WTC11 (cell line): ENCODE measurements at regions not wholly inside any gene's neighbourhood (a gene's known extent, or its start where the extent isn't known, plus 50 kb on each side); places are given as distances from the start of the nearest gene placed in this dataset.

Experiments
- ATAC-seq: fragments of 200-7000 bp; cut with Tn5 transposase; 2 replicates; pipeline ENCODE4 v1.10.0; 2021; ENCODE audit warnings: mild to moderate bottlenecking, moderate library complexity
- CTCF ChIA-PET: fragments of 300-600 bp; sonication (Branson Sonifier 250); formaldehyde crosslinking; loops from one replicate; lab custom pipeline; 2021; ENCODE audit warnings: antibody characterized with exemption; lab: Charles Lee
- POLR2A ChIA-PET: fragments of 350-600 bp; sonication (Branson Sonifier 250); formaldehyde crosslinking; loops from one replicate; lab custom pipeline; 2021; ENCODE audit warnings: antibody characterized with exemption; lab: Charles Lee
- DNase-seq: peaks from one replicate; pipeline ENCODE4 v3.0.0; 2021; ENCODE audit warnings: low spot score
- H3K27ac Mint-ChIP-seq: 2 replicates; pipeline ENCODE4 v1.8.0; 2021; ENCODE audit warnings: mixed read lengths
- H3K27me3 Mint-ChIP-seq: 2 replicates; pipeline ENCODE4 v1.8.0; 2021; ENCODE audit warnings: low read depth, mild to moderate bottlenecking, moderate library complexity, mixed read lengths
- H3K36me3 Mint-ChIP-seq: 2 replicates; pipeline ENCODE4 v1.8.0; 2021; ENCODE audit warnings: mixed read lengths
- H3K4me1 Mint-ChIP-seq: 2 replicates; pipeline ENCODE4 v1.8.0; 2022; ENCODE audit warnings: mixed read lengths
- H3K4me3 Mint-ChIP-seq: 2 replicates; pipeline ENCODE4 v1.8.0; 2021; ENCODE audit warnings: mild to moderate bottlenecking, moderate library complexity, mixed read lengths
- H3K9me3 Mint-ChIP-seq: 2 replicates; pipeline ENCODE4 v1.8.0; 2021; ENCODE audit warnings: mixed read lengths
- CREB1 ChIP-seq: sonication (generic); formaldehyde crosslinking; IDR thresholded peaks from 2 replicates; pipeline ENCODE4 v1.8.0; 2023; ENCODE audit warnings: mild to moderate bottlenecking, missing genetic modification reagents
- ELF4 ChIP-seq: sonication (generic); formaldehyde crosslinking; IDR thresholded peaks from 2 replicates; pipeline ENCODE4 v1.8.1; 2022; ENCODE audit warnings: low read depth, mild to moderate bottlenecking, moderate library complexity, missing genetic modification reagents
- EMX1 ChIP-seq: fragments of 250-450 bp; sonication (Bioruptor Pico); IDR thresholded peaks from 2 replicates; pipeline ENCODE4 v1.8.0; 2021; ENCODE audit warnings: mild to moderate bottlenecking
- FOXJ3 ChIP-seq: sonication (generic); formaldehyde crosslinking; IDR thresholded peaks from 2 replicates; pipeline ENCODE4 v1.9.0; 2021; ENCODE audit warnings: missing genetic modification reagents, mild to moderate bottlenecking, borderline replicate concordance
- JAZF1 ChIP-seq: fragments of 250-450 bp; sonication (Bioruptor Pico); IDR thresholded peaks from 2 replicates; pipeline ENCODE4 v1.9.0; 2021; ENCODE audit warnings: moderate library complexity, mild to moderate bottlenecking, inconsistent platforms
- PRRX2 ChIP-seq: fragments of 250-450 bp; sonication (Bioruptor Pico); IDR thresholded peaks from 2 replicates; pipeline ENCODE4 v1.8.0; 2021; ENCODE audit warnings: mild to moderate bottlenecking
- RORB ChIP-seq: fragments of 250-450 bp; sonication (Bioruptor Pico); IDR thresholded peaks from 2 replicates; pipeline ENCODE4 v1.9.0; 2021; ENCODE audit warnings: mild to moderate bottlenecking
- SMAD3 ChIP-seq: sonication (generic); formaldehyde crosslinking; IDR thresholded peaks from 2 replicates; pipeline ENCODE4 v1.8.0; 2022; ENCODE audit warnings: missing genetic modification reagents, mild to moderate bottlenecking, borderline replicate concordance
- SP1 ChIP-seq: sonication (generic); formaldehyde crosslinking; conservative IDR thresholded peaks from 2 replicates; pipeline ENCODE4 v1.8.1; 2022; ENCODE audit warnings: missing genetic modification reagents
- TEAD4 ChIP-seq: sonication (generic); formaldehyde crosslinking; IDR thresholded peaks from 2 replicates; pipeline ENCODE4 v1.8.0; 2022; ENCODE audit warnings: mild to moderate bottlenecking, missing genetic modification reagents
- ZNF138 ChIP-seq: sonication (generic); formaldehyde crosslinking; conservative IDR thresholded peaks from 2 replicates; pipeline ENCODE4 v1.8.1; 2022; ENCODE audit warnings: mild to moderate bottlenecking, moderate library complexity, missing genetic modification reagents
- ZNF219 ChIP-seq: sonication (generic); formaldehyde crosslinking; IDR thresholded peaks from 2 replicates; pipeline ENCODE4 v1.8.0; 2023; ENCODE audit warnings: missing genetic modification reagents, mild to moderate bottlenecking, borderline replicate concordance
- ZNF416 ChIP-seq: fragments of 250-450 bp; sonication (Bioruptor Pico); IDR thresholded peaks from 2 replicates; pipeline ENCODE4 v1.9.0; 2021; ENCODE audit warnings: mild to moderate bottlenecking, inconsistent platforms
- ZNF423 ChIP-seq: fragments of 250-450 bp; sonication (Bioruptor Pico); IDR thresholded peaks from 2 replicates; pipeline ENCODE4 v2.1.2; 2022; ENCODE audit warnings: mild to moderate bottlenecking, moderate library complexity
- TF ChIP-seq, protein P1 (sequence below): sonication (generic); formaldehyde crosslinking; IDR thresholded peaks from 2 replicates; pipeline ENCODE4 v1.8.1; 2022; ENCODE audit warnings: mild to moderate bottlenecking, missing genetic modification reagents, moderate library complexity, borderline replicate concordance
- TF ChIP-seq, protein P2 (sequence below): fragments of 250-450 bp; sonication (Bioruptor Pico); IDR thresholded peaks from 2 replicates; pipeline ENCODE4 v2.1.2; 2022; ENCODE audit warnings: mild to moderate bottlenecking, moderate library complexity
- TF ChIP-seq, protein P3 (sequence below): fragments of 250-450 bp; sonication (Bioruptor Pico); conservative IDR thresholded peaks from 2 replicates; pipeline ENCODE4 v1.9.0; 2021; ENCODE audit warnings: mild to moderate bottlenecking
- TF ChIP-seq, protein P4 (sequence below): sonication (generic); formaldehyde crosslinking; conservative IDR thresholded peaks from 2 replicates; pipeline ENCODE4 v1.8.1; 2022; ENCODE audit warnings: mild to moderate bottlenecking, missing genetic modification reagents
- TF ChIP-seq, protein P5 (sequence below): fragments of 200-600 bp; IDR thresholded peaks from 2 replicates; pipeline ENCODE4 v1.8.0; 2022; ENCODE audit warnings: antibody characterized with exemption
- TF ChIP-seq, protein P6 (sequence below): fragments of 250-450 bp; sonication (Bioruptor Pico); IDR thresholded peaks from 2 replicates; pipeline ENCODE4 v1.8.0; 2021; ENCODE audit warnings: mild to moderate bottlenecking

DNA sequence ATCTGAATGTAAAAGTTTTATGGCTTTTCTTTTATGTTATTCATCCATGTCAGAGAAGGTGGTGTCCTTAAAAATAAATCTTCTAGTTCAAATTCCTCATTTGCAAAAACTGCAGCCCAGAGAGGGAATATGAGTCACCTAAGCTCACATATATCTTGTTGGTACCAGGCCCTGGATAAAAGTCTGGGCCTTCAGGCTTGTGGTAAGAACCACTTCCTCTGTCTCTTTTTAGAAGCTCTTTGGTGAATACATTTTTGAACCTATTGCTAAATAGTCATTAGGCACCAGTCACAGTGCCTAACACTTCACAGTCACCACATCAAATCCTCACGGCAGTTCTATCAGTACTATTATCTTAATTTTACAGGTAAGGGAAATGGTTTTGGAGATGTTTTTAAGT is 199.2 kb downstream of the KCNS3 start:
- ChIA-PET POLR2A (no interaction called here), CTCF (interaction anchor here (0.7 to 1.4 kb wide), 2 partner anchors 72 to 82 kb away, joined by 3 read pairs; no protein-coding TSS in a partner anchor)
- H3K27me3 Mint-ChIP-seq, result no peaks in the 10 kb centered on the region
- H3K27ac Mint-ChIP-seq, result no peak overlapping the region
- ATAC-seq (no peak), DNase-seq (no peak)
- H3K9me3 Mint-ChIP-seq, result peaks cover 9% of the 10 kb centered on the region
- no peaks in the 10 kb centered on the region for H3K4me1 Mint-ChIP-seq
- no peak overlapping the region for H3K4me3 Mint-ChIP-seq
- TF ChIP-seq, protein P1, sequence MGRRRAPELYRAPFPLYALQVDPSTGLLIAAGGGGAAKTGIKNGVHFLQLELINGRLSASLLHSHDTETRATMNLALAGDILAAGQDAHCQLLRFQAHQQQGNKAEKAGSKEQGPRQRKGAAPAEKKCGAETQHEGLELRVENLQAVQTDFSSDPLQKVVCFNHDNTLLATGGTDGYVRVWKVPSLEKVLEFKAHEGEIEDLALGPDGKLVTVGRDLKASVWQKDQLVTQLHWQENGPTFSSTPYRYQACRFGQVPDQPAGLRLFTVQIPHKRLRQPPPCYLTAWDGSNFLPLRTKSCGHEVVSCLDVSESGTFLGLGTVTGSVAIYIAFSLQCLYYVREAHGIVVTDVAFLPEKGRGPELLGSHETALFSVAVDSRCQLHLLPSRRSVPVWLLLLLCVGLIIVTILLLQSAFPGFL (CRISPR knock-in tag), result no peak
- TF ChIP-seq, protein P2, sequence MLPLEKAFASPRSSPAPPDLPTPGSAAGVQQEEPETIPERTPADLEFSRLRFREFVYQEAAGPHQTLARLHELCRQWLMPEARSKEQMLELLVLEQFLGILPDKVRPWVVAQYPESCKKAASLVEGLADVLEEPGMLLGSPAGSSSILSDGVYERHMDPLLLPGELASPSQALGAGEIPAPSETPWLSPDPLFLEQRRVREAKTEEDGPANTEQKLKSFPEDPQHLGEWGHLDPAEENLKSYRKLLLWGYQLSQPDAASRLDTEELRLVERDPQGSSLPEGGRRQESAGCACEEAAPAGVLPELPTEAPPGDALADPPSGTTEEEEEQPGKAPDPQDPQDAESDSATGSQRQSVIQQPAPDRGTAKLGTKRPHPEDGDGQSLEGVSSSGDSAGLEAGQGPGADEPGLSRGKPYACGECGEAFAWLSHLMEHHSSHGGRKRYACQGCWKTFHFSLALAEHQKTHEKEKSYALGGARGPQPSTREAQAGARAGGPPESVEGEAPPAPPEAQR, result no peak
- no peak for TF ChIP-seq ZNF416 (CRISPR knock-in tag)
- no peak for TF ChIP-seq TEAD4 (CRISPR knock-in tag)
- TF ChIP-seq SP1 (CRISPR knock-in tag), result no peak
- no peaks in the 10 kb centered on the region for H3K36me3 Mint-ChIP-seq

DNA sequence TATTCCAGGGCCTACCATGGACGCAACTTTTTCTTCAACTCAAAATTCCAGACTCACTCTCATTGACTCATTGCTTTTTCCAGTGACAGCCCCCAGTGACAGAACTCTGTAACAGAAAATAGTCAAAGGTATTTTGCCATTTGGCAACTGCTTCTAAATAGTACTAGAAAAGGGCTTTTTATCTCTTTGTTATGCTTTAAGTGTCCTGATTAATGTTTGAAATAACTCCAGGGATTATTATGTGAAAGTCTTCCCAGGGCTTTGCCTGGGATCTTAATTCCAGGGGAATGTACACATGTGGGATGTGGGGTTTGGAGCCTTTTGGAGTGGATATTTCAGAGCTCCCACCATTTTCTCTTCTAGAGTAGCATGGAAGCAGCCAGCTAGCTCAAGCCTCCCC is 198.8 kb downstream of the KCNS3 start:
- Mint-ChIP-seq H3K9me3 (peaks cover 9% of the 10 kb centered on the region), H3K4me3 (no peak overlapping the region), H3K4me1 (no peaks in the 10 kb centered on the region), H3K27me3 (no peaks in the 10 kb centered on the region), H3K36me3 (no peaks in the 10 kb centered on the region), H3K27ac (no peak overlapping the region)
- POLR2A ChIA-PET, result no interaction called here
- no peak for TF ChIP-seq ZNF138 (CRISPR knock-in tag)
- ATAC-seq (no peak), DNase-seq (no peak)
- CTCF ChIA-PET, result interaction anchor here (1.4 kb wide), 1 partner anchor 73 kb away, joined by 3 read pairs; no protein-coding TSS in a partner anchor

DNA sequence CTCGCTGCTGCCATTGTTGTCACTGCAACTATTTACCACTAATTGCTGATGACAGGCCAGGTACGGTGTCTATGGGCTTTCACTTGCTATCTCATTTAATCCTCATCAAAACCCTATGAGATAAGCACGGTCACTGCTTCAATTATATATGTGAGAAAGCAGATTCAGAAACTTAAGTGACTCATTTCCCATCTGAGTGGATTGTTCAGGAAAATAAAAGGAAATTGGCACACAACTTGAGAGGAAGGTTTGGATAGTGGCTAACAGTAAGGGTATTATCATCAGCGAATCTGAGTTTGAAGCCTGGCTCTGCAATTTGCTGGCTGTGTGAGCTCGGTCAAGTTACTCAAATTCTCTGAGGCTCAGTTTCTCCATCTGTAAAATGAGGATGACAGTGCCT is 196.0 kb downstream of the KCNS3 start:
- H3K27ac Mint-ChIP-seq, result no peak overlapping the region
- ChIA-PET POLR2A (no interaction called here), CTCF (no interaction called here)
- 0 out of 2 replicates have a peak, but pooled peaks cover 4% of the 10 kb centered on the region for H3K9me3 Mint-ChIP-seq
- H3K36me3 Mint-ChIP-seq, result no peaks in the 10 kb centered on the region
- no peak for ATAC-seq
- H3K27me3 Mint-ChIP-seq, result no peaks in the 10 kb centered on the region
- no peak for TF ChIP-seq JAZF1 (CRISPR knock-in tag)
- no peak for TF ChIP-seq FOXJ3
- no peak for TF ChIP-seq ZNF219 (CRISPR knock-in tag)
- TF ChIP-seq, protein P2, result no peak
- TF ChIP-seq PRRX2, result no peak
- TF ChIP-seq ZNF416 (CRISPR knock-in tag), result no peak
- TF ChIP-seq SMAD3, result no peak
- TF ChIP-seq, protein P3, sequence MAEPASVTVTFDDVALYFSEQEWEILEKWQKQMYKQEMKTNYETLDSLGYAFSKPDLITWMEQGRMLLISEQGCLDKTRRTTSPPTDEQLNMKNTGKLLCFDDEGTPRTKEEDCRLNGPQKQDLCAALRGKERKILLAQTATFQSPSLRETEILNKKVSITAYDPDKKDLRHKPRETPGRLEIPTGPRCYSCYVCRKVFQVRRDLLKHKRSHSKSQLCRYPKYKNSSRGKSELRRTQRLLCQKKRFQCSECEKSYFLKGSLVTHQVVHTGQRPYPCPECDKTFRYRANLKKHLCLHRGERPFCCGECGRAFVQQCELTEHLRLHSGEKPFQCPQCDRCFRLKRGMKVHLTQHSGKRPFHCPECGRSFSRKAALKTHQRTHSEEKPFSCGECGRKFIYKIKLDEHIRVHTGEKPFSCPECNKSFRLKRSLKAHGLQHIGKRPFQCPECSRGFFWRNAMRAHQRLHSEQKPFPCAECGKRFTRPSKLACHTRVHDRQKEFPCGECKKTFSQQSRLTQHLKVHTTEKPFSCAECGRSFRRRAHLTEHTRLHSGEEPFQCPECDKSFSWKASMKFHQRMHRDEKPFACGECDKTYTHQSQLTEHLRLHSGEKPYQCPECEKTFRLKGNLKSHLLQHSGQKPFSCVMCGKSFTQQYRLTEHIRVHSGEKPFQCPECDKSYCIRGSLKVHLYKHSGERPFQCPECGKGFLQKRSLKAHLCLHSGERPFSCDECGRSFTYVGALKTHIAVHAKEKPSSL, result no peak
- TF ChIP-seq ZNF423 (CRISPR knock-in tag), result no peak
- TF ChIP-seq, protein P4, sequence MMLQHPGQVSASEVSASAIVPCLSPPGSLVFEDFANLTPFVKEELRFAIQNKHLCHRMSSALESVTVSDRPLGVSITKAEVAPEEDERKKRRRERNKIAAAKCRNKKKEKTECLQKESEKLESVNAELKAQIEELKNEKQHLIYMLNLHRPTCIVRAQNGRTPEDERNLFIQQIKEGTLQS (CRISPR knock-in tag), result no peak
- no peak for TF ChIP-seq CREB1
- no peak for TF ChIP-seq RORB
- TF ChIP-seq EMX1 (CRISPR knock-in tag), result no peak
- TF ChIP-seq ELF4 (CRISPR knock-in tag), result no peak
- TF ChIP-seq, protein P5, sequence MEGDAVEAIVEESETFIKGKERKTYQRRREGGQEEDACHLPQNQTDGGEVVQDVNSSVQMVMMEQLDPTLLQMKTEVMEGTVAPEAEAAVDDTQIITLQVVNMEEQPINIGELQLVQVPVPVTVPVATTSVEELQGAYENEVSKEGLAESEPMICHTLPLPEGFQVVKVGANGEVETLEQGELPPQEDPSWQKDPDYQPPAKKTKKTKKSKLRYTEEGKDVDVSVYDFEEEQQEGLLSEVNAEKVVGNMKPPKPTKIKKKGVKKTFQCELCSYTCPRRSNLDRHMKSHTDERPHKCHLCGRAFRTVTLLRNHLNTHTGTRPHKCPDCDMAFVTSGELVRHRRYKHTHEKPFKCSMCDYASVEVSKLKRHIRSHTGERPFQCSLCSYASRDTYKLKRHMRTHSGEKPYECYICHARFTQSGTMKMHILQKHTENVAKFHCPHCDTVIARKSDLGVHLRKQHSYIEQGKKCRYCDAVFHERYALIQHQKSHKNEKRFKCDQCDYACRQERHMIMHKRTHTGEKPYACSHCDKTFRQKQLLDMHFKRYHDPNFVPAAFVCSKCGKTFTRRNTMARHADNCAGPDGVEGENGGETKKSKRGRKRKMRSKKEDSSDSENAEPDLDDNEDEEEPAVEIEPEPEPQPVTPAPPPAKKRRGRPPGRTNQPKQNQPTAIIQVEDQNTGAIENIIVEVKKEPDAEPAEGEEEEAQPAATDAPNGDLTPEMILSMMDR, result no peak
- TF ChIP-seq, protein P6, sequence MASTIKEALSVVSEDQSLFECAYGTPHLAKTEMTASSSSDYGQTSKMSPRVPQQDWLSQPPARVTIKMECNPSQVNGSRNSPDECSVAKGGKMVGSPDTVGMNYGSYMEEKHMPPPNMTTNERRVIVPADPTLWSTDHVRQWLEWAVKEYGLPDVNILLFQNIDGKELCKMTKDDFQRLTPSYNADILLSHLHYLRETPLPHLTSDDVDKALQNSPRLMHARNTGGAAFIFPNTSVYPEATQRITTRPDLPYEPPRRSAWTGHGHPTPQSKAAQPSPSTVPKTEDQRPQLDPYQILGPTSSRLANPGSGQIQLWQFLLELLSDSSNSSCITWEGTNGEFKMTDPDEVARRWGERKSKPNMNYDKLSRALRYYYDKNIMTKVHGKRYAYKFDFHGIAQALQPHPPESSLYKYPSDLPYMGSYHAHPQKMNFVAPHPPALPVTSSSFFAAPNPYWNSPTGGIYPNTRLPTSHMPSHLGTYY (CRISPR knock-in tag), result no peak
- no peaks in the 10 kb centered on the region for H3K4me1 Mint-ChIP-seq
- no peak for DNase-seq
- H3K4me3 Mint-ChIP-seq, result no peak overlapping the region
